Right lobe of liver (tissue), 6 donors: ENCODE measurements at regions not wholly inside any gene's neighbourhood (a gene's known extent, or its start where the extent isn't known, plus 50 kb on each side); places are given as distances from the start of the nearest gene placed in this dataset.

Source experiments
- ATAC-seq, 4 donors: fragments of 200-7000 bp; cut with Tn5 transposase; one replicate each; pipeline ENCODE4 v1.9.1; 2020; ENCODE audit warnings: mild to moderate bottlenecking in 4 of 4, moderate library complexity in 4 of 4
- DNase-seq, 3 donors: peaks; one replicate each; pipeline ENCODE4 v3.0.0-alpha.2; 2020
- H3K27ac ChIP-seq, 3 donors: fragments of 200-600 bp; one replicate each; pipeline ENCODE4 v1.8.0; 2022
- H3K27me3 ChIP-seq, 2 donors: fragments of 200-600 bp; one replicate each; pipeline ENCODE4 v1.8.0; 2022
- H3K36me3 ChIP-seq, 4 donors: fragments of 200-600 bp; sonication (generic) in 1 of 4; one replicate each; pipeline versions ENCODE4 v1.5.1 to v1.8.0; 2017 to 2022; ENCODE audit warnings: control low read depth in 1 of 4
- H3K4me1 ChIP-seq, 4 donors: fragments of 200-600 bp; sonication (generic) in 1 of 4; one replicate each; pipeline versions ENCODE4 v1.5.1 to v1.8.0; 2017 to 2022; ENCODE audit warnings: control low read depth in 1 of 4
- H3K4me3 ChIP-seq, 3 donors: fragments of 200-600 bp; one replicate each; pipeline ENCODE4 v1.8.0; 2022
- H3K9me3 ChIP-seq, 4 donors: fragments of 200-600 bp; sonication (generic) in 1 of 4; one replicate each; pipeline versions ENCODE4 v1.5.1 to v1.8.0; 2017 to 2022; ENCODE audit warnings: control low read depth in 1 of 4
- CTCF ChIP-seq, 4 donors: fragments of 200-600 bp in 3 of 4; fragments of 450-650 bp in 1 of 4; IDR thresholded peaks; one replicate each; pipeline versions ENCODE4 v1.5.1 to v1.8.0; 2016 to 2022; ENCODE audit warnings: antibody characterized with exemption in 4 of 4, mild to moderate bottlenecking in 2 of 4
- POLR2A ChIP-seq: fragments of 450-650 bp; IDR thresholded peaks from one replicate; pipeline ENCODE4 v1.6.1; 2017; ENCODE audit warnings: antibody characterized with exemption, mild to moderate bottlenecking
- WGBS: methylation state at CpG from one replicate; pipeline ENCODE4 v1.1.6; 2018; ENCODE audit warnings: low coverage, low lambda C conversion rate; ENCODE audit not compliant: insufficient coverage; ENCODE audit errors: missing lambda C conversion rate; 5-methylcytosine and 5-hydroxymethylcytosine counted together
- intact Hi-C, 2 donors: fragments of 100-400 bp; cut with DNase I; formaldehyde crosslinking; loops; one replicate each; pipeline versions ENCODE4 v1.11.2 to v1.14.1; 2022
- donor health status: DM: no; HTN: yes; CAD: no.
- donor health status: DM: no; HTN: no; CAD: no.
- donor health status: DM: no; HTN: no; CAD: no.
- donor health status: DM: no; HTN: yes; CAD: no.
- donor health status: DM: no; HTN: yes; CAD: no.

- 48% methylated on average over 1 of the region's 1 CpG for WGBS
- Histone ChIP-seq H3K27ac (no peak overlapping the region), H3K36me3 (no peaks in the 10 kb centered on the region), H3K4me3 (no peak overlapping the region), H3K4me1 (no peaks in the 10 kb centered on the region), H3K9me3 (no peaks in the 10 kb centered on the region), H3K27me3 (no peaks in the 10 kb centered on the region)
- intact Hi-C loops: no loop called here
- TF ChIP-seq CTCF (IDR thresholded peaks at IDR 0.05) (no peak), POLR2A (no peak)
- DNase-seq: no peak
- no peak for ATAC-seq
These were observed 284.5 kb upstream of the RASA1 start for GRCh38 chr5:86983208-86983607.

- no peak overlapping the region for H3K4me3 ChIP-seq
- no peaks in the 10 kb centered on the region for H3K9me3 ChIP-seq
- no peaks in the 10 kb centered on the region for H3K36me3 ChIP-seq
- intact Hi-C loops: no loop called here
- no peaks in the 10 kb centered on the region for H3K27me3 ChIP-seq
- WGBS: 76% methylated on average over 3 of the region's 3 CpGs
- H3K4me1 ChIP-seq: no peaks in the 10 kb centered on the region
- TF ChIP-seq POLR2A: no peak
- no peak for TF ChIP-seq CTCF (IDR thresholded peaks at IDR 0.05)
- no peak overlapping the region for H3K27ac ChIP-seq
- DNase-seq (no peak), ATAC-seq (no peak)
These were observed 280.8 kb upstream of the RASA1 start for GRCh38 chr5:86986837-86987236.

GRCh38 chr5:86997516-86997915, 270.2 kb upstream of the RASA1 start:
- ATAC-seq (peak in 1 of 4 donors; percentile 20), DNase-seq (no peak)
- H3K27me3 ChIP-seq: no peaks in the 10 kb centered on the region
- H3K4me1 ChIP-seq: no peaks in the 10 kb centered on the region
- WGBS: 16% methylated on average over 1 of the region's 1 CpG
- H3K36me3 ChIP-seq: no peaks in the 10 kb centered on the region
- TF ChIP-seq POLR2A: no peak
- TF ChIP-seq CTCF (IDR thresholded peaks at IDR 0.05): no peak
- intact Hi-C loops: no loop called here
- no peaks in the 10 kb centered on the region for H3K9me3 ChIP-seq
- no peak overlapping the region for H3K4me3 ChIP-seq
- H3K27ac ChIP-seq: no peak overlapping the region

- H3K4me3 ChIP-seq: no peak overlapping the region
- no peak for ATAC-seq
- WGBS: 62% methylated on average over 2 of the region's 5 CpGs
- no peak for DNase-seq
- H3K36me3 ChIP-seq: no peaks in the 10 kb centered on the region
- TF ChIP-seq CTCF (IDR thresholded peaks at IDR 0.05): no peak
- TF ChIP-seq POLR2A: no peak
- H3K27me3 ChIP-seq: no peaks in the 10 kb centered on the region
- H3K9me3 ChIP-seq: no peaks in the 10 kb centered on the region
- no peaks in the 10 kb centered on the region for H3K4me1 ChIP-seq
- intact Hi-C loops: no loop called here
- H3K27ac ChIP-seq: no peak overlapping the region
These were observed 267.7 kb upstream of the RASA1 start for GRCh38 chr5:86999951-87000350.

GRCh38 chr5:87002485-87002884, 265.2 kb upstream of the RASA1 start:
- TF ChIP-seq CTCF (IDR thresholded peaks at IDR 0.05) (no peak), POLR2A (no peak)
- ATAC-seq (peak; percentile 33 to 66 (median 52)), DNase-seq (no peak)
- WGBS: 46% methylated on average over 3 of the region's 3 CpGs
- Histone ChIP-seq H3K9me3 (no peaks in the 10 kb centered on the region), H3K4me3 (no peak overlapping the region), H3K36me3 (no peaks in the 10 kb centered on the region), H3K4me1 (no peaks in the 10 kb centered on the region), H3K27me3 (no peaks in the 10 kb centered on the region), H3K27ac (no peak overlapping the region)
- intact Hi-C loops: no loop called here
